Endothelial cell of umbilical vein (primary cell): ENCODE measurements at regions not wholly inside any gene's neighbourhood (a gene's known extent, or its start where the extent isn't known, plus 50 kb on each side); places are given as distances from the start of the nearest gene placed in this dataset.

ENCODE experiments used
- BruUV-seq: library from RNA; stranded (reverse); fragments of 400-500 nt; replicated peaks from 2 replicates; lab custom pipeline; 2021; lab: Mats Ljungman, UMichigan
- CTCF ChIA-PET: fragments of 300-600, 350-600 bp; sonication (Branson Sonifier 250); formaldehyde crosslinking; loops from one replicate; lab custom pipeline; 2021; ENCODE audit warnings: antibody characterized with exemption, inconsistent platforms; lab: Charles Lee
- POLR2A ChIA-PET: fragments of 300-600, 350-600 bp; sonication (Branson Sonifier 250); formaldehyde crosslinking; loops from one replicate; lab custom pipeline; 2021; ENCODE audit warnings: antibody characterized with exemption, inconsistent platforms; lab: Charles Lee
- DNase-seq: peaks from one replicate; pipeline ENCODE4 v3.0.0-alpha.2; 2011; ENCODE audit warnings: low read depth, low spot score
- FAIRE-seq: peaks from 2 replicates; lab custom pipeline; 2011; peaks lifted over from hg19 to GRCh38; lab: Jason Lieb, UNC
- H2AFZ ChIP-seq: 2 replicates; pipeline ENCODE4 v1.6.0; 2012; ENCODE audit warnings: low read depth, low read length, control low read depth, inconsistent platforms
- H3K27ac ChIP-seq: 2 replicates; pipeline ENCODE4 v1.5.1; 2011; ENCODE audit warnings: low read depth, mild to moderate bottlenecking, control low read depth, low read length, moderate library complexity; ENCODE audit not compliant: insufficient read depth
- H3K27me3 ChIP-seq, 2 experiments: 2 replicates each; pipeline versions ENCODE4 v1.6.0 to v1.6.1; 2011; ENCODE audit warnings: low read length in 2 of 2, mixed read lengths in 1 of 2; ENCODE audit not compliant: control insufficient read depth in 2 of 2, insufficient read depth in 2 of 2
- H3K36me3 ChIP-seq, 2 experiments: 2 replicates in 1 of 2; 3 replicates in 1 of 2; pipeline ENCODE4 v1.5.1; 2011; ENCODE audit warnings: low read length in 2 of 2, mild to moderate bottlenecking in 1 of 2, moderate library complexity in 1 of 2; ENCODE audit not compliant: control insufficient read depth in 2 of 2, insufficient read depth in 2 of 2; ENCODE audit errors: extremely low read depth in 1 of 2
- H3K4me1 ChIP-seq: 3 replicates; pipeline ENCODE4 v1.5.1; 2011; ENCODE audit warnings: mild to moderate bottlenecking, low read length; ENCODE audit not compliant: control insufficient read depth, insufficient read depth; ENCODE audit errors: extremely low read depth
- H3K4me2 ChIP-seq: 2 replicates; pipeline ENCODE4 v1.6.1; 2011; ENCODE audit warnings: low read length, control low read depth, mixed read lengths; ENCODE audit not compliant: insufficient read depth
- H3K4me3 ChIP-seq, 3 experiments: fragments of 200-600 bp in 1 of 3; sonication (generic), shearing (Covaris generic) in 1 of 3; replicated peaks in 1 of 3; 2 replicates each; pipeline ENCODE4 v1.5.1; 2011 to 2016; ENCODE audit warnings: control low read depth in 3 of 3, low read length in 3 of 3, mild to moderate bottlenecking in 2 of 3, inconsistent platforms in 1 of 3, low read depth in 1 of 3, moderate library complexity in 1 of 3; ENCODE audit not compliant: insufficient read depth in 1 of 3
- H3K79me2 ChIP-seq: 2 replicates; pipeline ENCODE4 v1.6.0; 2012; ENCODE audit warnings: low read length, inconsistent platforms; ENCODE audit not compliant: control insufficient read depth, insufficient read depth
- H3K9ac ChIP-seq: replicated peaks from 2 replicates; pipeline ENCODE3; 2011; ENCODE audit warnings: low read length, control low read depth; ENCODE audit not compliant: insufficient read depth; ENCODE audit errors: extremely low read depth
- H3K9me1 ChIP-seq: replicated peaks from 3 replicates; pipeline ENCODE4 v1.6.0; 2011; ENCODE audit warnings: mild to moderate bottlenecking, low read length; ENCODE audit not compliant: control insufficient read depth, insufficient read depth; ENCODE audit errors: extremely low read depth
- H3K9me3 ChIP-seq: replicated peaks from 2 replicates; pipeline ENCODE4 v1.5.1; 2012; ENCODE audit warnings: low read length, inconsistent platforms; ENCODE audit not compliant: control insufficient read depth, insufficient read depth
- H4K20me1 ChIP-seq: replicated peaks from 2 replicates; pipeline ENCODE3; 2011; ENCODE audit warnings: mild to moderate bottlenecking, low read length; ENCODE audit not compliant: control insufficient read depth, insufficient read depth; ENCODE audit errors: extremely low read depth
- CTCF ChIP-seq, 2 donors: IDR thresholded peaks; 1 replicate in 1 of 2; 2 replicates in 1 of 2; pipeline ENCODE4 v1.5.1; 2011; ENCODE audit warnings: low read length in 2 of 2, mild to moderate bottlenecking in 2 of 2, moderate library complexity in 2 of 2, control low read depth in 1 of 2, inconsistent platforms in 1 of 2, low read depth in 1 of 2; ENCODE audit not compliant: insufficient read depth in 1 of 2; ENCODE audit errors: extremely low read depth in 1 of 2
- EZH2 ChIP-seq: IDR thresholded peaks from 2 replicates; pipeline ENCODE4 v1.6.1; 2012; ENCODE audit warnings: borderline replicate concordance, low read depth, mild to moderate bottlenecking, moderate library complexity, low read length, inconsistent platforms; ENCODE audit not compliant: severe bottlenecking
- FOS ChIP-seq: IDR thresholded peaks from 2 replicates; pipeline ENCODE4 v1.6.1; 2011; ENCODE audit warnings: mild to moderate bottlenecking, low read length, moderate library complexity, borderline replicate concordance; ENCODE audit not compliant: insufficient read depth
- GATA2 ChIP-seq: IDR thresholded peaks from 2 replicates; pipeline ENCODE4 v1.7.0; 2011; ENCODE audit warnings: low read depth, mild to moderate bottlenecking, moderate library complexity, mixed read lengths, low read length; ENCODE audit not compliant: insufficient read length, insufficient read depth
- JUN ChIP-seq: IDR thresholded peaks from 2 replicates; pipeline ENCODE4 v1.6.1; 2011; ENCODE audit warnings: borderline replicate concordance, low read depth; ENCODE audit not compliant: insufficient read length, insufficient read depth
- MAX ChIP-seq: IDR thresholded peaks from 2 replicates; pipeline ENCODE4 v1.6.1; 2011; ENCODE audit not compliant: insufficient read depth, insufficient read length
- MYC ChIP-seq: IDR thresholded peaks from one replicate; pipeline ENCODE4 v1.6.1; 2011; ENCODE audit warnings: mild to moderate bottlenecking, low read depth, low read length
- POLR2A ChIP-seq: IDR thresholded peaks from 2 replicates; pipeline ENCODE4 v1.6.1; 2012; ENCODE audit warnings: low read depth, mild to moderate bottlenecking, control low read depth, low read length
- POLR2AphosphoS5 ChIP-seq: IDR thresholded peaks from 2 replicates; pipeline ENCODE4 v1.6.1; 2012; ENCODE audit warnings: low read depth, mild to moderate bottlenecking, control low read depth, low read length, moderate library complexity; ENCODE audit not compliant: insufficient read depth
- dilution Hi-C: fragments of 300-500 bp; cut with MboI; formaldehyde crosslinking; loops from one replicate; pipeline ENCODE4 v1.15.0; 2019; ENCODE audit warnings: low sequenced_read_pairs; ENCODE audit not compliant: extremely low pct_ligation_motif_present
- intact Hi-C: fragments of 100-400 bp; cut with micrococcal nuclease; formaldehyde crosslinking; loops from one replicate; pipeline ENCODE4 v1.10.0; 2022

- Histone ChIP-seq H3K4me3 (no peak overlapping the region), H3K9me1 (no peaks in the 10 kb centered on the region), H3K79me2 (no peaks in the 10 kb centered on the region), H3K4me1 (no peaks in the 10 kb centered on the region), H3K27me3 (peaks cover 1 to 3% of the 10 kb centered on the region in 2 experiments), H3K27ac (no peak overlapping the region), H3K9ac (no peak overlapping the region), H4K20me1 (no peaks in the 10 kb centered on the region), H2AFZ (no peak overlapping the region), H3K36me3 (no peaks in the 10 kb centered on the region), H3K4me2 (no peak overlapping the region), H3K9me3 (no peaks in the 10 kb centered on the region)
- ChIA-PET CTCF (interaction anchor here (1.4 kb wide), 1 partner anchor 8 kb away, joined by 3 read pairs; no protein-coding TSS in a partner anchor), POLR2A (no interaction called here)
- dilution Hi-C loops (no loop called here), intact Hi-C loops (no loop called here)
- DNase-seq (no peak), FAIRE-seq (no peak)
- TF ChIP-seq FOS (no peak), POLR2A (no peak), POLR2AphosphoS5 (no peak), MYC (no peak), CTCF (IDR thresholded peaks at IDR 0.05; ENCODE audit: extremely low read depth in 1 of 2, insufficient read depth in 1 of 2, low read depth in 1 of 2, low read length in 2 of 2) (no peak), EZH2 (no peak), GATA2 (no peak), MAX (no peak), JUN (no peak)
- no TSS peak for BruUV-seq
These were observed 163.8 kb upstream of the BDNF start for GRCh38 chr11:27864091-27864491.
